ENCODE measurements at regions not wholly inside any gene's neighbourhood (a gene's known extent, or its start where the extent isn't known, plus 50 kb on each side); places are given as distances from the start of the nearest gene placed in this dataset.

DNA sequence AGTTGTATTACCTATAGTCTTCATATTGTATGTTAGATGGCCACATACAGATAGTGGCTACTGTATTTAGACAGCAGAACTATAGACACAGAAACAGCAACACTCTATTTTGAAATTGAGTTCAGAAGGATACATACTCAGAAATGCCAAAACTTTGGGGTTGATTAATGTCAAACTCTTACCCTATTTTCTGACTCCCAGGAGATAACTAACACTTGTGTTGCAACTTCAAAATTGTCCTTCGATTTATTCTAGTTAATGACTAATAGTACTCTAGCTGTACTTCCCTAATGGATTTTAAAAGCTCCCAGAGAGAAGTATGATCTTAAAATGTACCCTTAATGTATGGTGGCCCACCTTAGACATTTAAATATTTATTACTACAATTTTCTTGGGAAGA is 229.9 kb upstream of the UGT8 start:
- intact Hi-C loops (cut with DNase I): no loop called here
- DNase-seq: no peak
- H3K9me3 ChIP-seq: no peaks in the 10 kb centered on the region
- H3K27ac ChIP-seq: no peak overlapping the region
- TF ChIP-seq, protein P1, sequence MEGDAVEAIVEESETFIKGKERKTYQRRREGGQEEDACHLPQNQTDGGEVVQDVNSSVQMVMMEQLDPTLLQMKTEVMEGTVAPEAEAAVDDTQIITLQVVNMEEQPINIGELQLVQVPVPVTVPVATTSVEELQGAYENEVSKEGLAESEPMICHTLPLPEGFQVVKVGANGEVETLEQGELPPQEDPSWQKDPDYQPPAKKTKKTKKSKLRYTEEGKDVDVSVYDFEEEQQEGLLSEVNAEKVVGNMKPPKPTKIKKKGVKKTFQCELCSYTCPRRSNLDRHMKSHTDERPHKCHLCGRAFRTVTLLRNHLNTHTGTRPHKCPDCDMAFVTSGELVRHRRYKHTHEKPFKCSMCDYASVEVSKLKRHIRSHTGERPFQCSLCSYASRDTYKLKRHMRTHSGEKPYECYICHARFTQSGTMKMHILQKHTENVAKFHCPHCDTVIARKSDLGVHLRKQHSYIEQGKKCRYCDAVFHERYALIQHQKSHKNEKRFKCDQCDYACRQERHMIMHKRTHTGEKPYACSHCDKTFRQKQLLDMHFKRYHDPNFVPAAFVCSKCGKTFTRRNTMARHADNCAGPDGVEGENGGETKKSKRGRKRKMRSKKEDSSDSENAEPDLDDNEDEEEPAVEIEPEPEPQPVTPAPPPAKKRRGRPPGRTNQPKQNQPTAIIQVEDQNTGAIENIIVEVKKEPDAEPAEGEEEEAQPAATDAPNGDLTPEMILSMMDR (IDR thresholded peaks at IDR 0.05): no peak
- no peak for TF ChIP-seq EP300 (IDR thresholded peaks at IDR 0.05)
- TF ChIP-seq POLR2A (IDR thresholded peaks at IDR 0.05): no peak
- WGBS, 3 donors: 55 to 62% (median 58%) methylated on average over 1 of the region's 1 CpG
- H3K36me3 ChIP-seq: no peaks in the 10 kb centered on the region
- H3K4me3 ChIP-seq: no peak overlapping the region
- H3K27me3 ChIP-seq: no peaks in the 10 kb centered on the region
- no peaks in the 10 kb centered on the region for H3K4me1 ChIP-seq (ENCODE audit: insufficient read depth)

DNA sequence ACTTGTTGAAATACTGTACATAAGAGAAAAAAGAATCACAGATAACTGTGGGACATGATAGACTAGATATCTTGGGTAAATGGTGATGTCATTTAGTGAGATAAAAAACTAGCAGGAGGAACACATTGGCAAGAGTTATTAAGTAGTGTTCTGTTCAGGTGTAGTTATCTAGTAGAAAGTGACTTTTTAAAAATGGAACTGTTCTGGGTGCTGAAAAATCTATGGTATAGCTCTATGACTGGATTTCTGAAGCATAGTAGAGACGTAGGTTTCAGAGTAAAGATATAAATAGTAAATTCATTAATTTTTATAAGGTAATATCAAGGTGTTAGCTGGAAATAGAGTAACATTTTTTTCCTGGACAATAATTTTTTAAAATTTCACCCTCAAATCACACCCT is 225.1 kb upstream of the UGT8 start:
- no peak for TF ChIP-seq EP300 (IDR thresholded peaks at IDR 0.05)
- no peak for TF ChIP-seq POLR2A (IDR thresholded peaks at IDR 0.05)
- TF ChIP-seq, protein P1 (IDR thresholded peaks at IDR 0.05): no peak
- intact Hi-C loops (cut with DNase I): loop anchor here in 1 of 4 donors (10.0 kb wide), 1 partner anchor 989 kb away; no protein-coding TSS in a partner anchor
- WGBS, 3 donors: 36 to 40% (median 37%) methylated on average over 1 of the region's 1 CpG

DNA sequence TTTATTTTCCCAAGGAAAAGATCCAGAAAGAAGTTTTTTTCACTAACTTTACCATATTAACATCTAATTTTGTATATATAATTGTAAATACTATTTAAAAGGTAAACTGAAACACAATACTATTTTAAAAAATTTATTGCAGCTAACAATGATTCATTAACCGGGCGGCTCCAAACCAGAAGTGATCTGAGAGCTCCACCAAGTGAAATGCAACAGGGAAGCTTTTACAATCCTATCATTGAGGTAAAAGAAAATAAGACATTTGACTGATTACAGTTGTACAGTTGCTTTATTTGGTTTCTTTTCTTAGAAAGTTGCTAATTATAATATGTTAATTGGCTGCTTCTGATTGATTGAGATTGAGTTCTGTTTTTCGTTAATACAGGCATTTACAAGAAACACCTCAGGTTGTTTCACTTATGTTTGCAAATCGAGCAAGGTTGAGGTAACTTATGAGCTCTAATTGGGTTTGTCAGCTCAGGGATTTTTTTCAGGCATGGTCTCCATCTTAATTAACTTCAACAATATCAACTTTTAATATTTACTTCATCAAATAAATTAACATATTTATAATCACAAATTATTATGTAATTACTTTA is 220.2 kb upstream of the UGT8 start:
- Histone ChIP-seq H3K9me3 (no peaks in the 10 kb centered on the region), H3K36me3 (no peaks in the 10 kb centered on the region), H3K4me3 (no peak overlapping the region), H3K27ac (no peak overlapping the region), H3K4me1 (ENCODE audit: insufficient read depth) (no peaks in the 10 kb centered on the region), H3K27me3 (no peaks in the 10 kb centered on the region)
- no peak for DNase-seq
- intact Hi-C loops (cut with DNase I): loop anchor here in 1 of 4 donors (10.0 kb wide), 1 partner anchor 994 kb away; no protein-coding TSS in a partner anchor
- WGBS, 3 donors: 38 to 47% (median 42%) methylated on average over 4 of the region's 4 CpGs
- TF ChIP-seq, protein P1 (IDR thresholded peaks at IDR 0.05): no peak
- TF ChIP-seq POLR2A (IDR thresholded peaks at IDR 0.05) (no peak), EP300 (IDR thresholded peaks at IDR 0.05) (no peak)

More for the DNA sequence above, 225.1 kb upstream of the UGT8 start:
- no peak overlapping the region for H3K4me3 ChIP-seq
- no peaks in the 10 kb centered on the region for H3K36me3 ChIP-seq
- H3K9me3 ChIP-seq: no peaks in the 10 kb centered on the region
- H3K4me1 ChIP-seq (ENCODE audit: insufficient read depth): no peaks in the 10 kb centered on the region
- no peak overlapping the region for H3K27ac ChIP-seq
- H3K27me3 ChIP-seq: no peaks in the 10 kb centered on the region
- DNase-seq: no peak

DNA sequence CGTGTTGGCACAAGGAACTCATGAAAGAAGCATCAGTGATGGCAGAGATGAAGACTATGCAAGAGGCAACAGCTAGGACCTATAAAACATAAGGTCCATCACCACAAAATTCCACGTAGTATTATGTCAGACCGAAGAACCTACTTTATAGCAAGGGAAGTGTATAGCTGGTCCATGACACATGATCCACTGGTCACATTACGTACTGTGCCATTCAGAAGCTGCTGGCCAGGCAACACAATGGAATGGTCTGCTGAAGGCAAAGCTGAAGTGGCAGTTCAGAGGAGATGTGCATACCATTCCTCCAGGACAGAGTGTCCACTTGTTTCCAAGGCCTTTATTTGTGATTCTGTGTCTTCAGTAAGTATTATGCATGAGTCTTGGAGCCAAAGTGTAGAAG is 215.5 kb upstream of the UGT8 start:
- intact Hi-C loops (cut with DNase I): loop anchor here in 1 of 4 donors (5.0 kb wide), 1 partner anchor 431 kb away; no protein-coding TSS in a partner anchor
- Histone ChIP-seq H3K4me1 (ENCODE audit: insufficient read depth) (no peaks in the 10 kb centered on the region), H3K27ac (no peak overlapping the region), H3K4me3 (no peak overlapping the region), H3K9me3 (no peaks in the 10 kb centered on the region), H3K36me3 (no peaks in the 10 kb centered on the region), H3K27me3 (no peaks in the 10 kb centered on the region)
- no peak for TF ChIP-seq EP300 (IDR thresholded peaks at IDR 0.05)
- TF ChIP-seq POLR2A (IDR thresholded peaks at IDR 0.05): no peak
- TF ChIP-seq, protein P1 (IDR thresholded peaks at IDR 0.05): no peak
- 86 to 93% (median 88%) methylated on average over 4 of the region's 4 CpGs for WGBS, 3 donors
- DNase-seq: no peak

Measured in ovary (tissue), 7 donors.